GM23338 (cell line): ENCODE measurements at regions not wholly inside any gene's neighbourhood (a gene's known extent, or its start where the extent isn't known, plus 50 kb on each side); places are given as distances from the start of the nearest gene placed in this dataset.

ENCODE experiments used
- ATAC-seq: fragments of 200-7000 bp; cut with Tn5 transposase; 3 replicates; pipeline ENCODE4 v1.9.1; 2020
- DNase-seq: peaks from one replicate; pipeline ENCODE4 v3.0.0-alpha.2; 2015; ENCODE audit warnings: low spot score
- H2AFZ ChIP-seq: fragments of 200-600 bp; sonication (generic); 2 replicates; pipeline ENCODE4 v1.8.0; 2016; ENCODE audit warnings: antibody characterized with exemption, mild to moderate bottlenecking, moderate library complexity
- H3F3A ChIP-seq: fragments of 200-600 bp; sonication (generic); replicated peaks from 2 replicates; pipeline ENCODE4 v1.8.0; 2017; ENCODE audit warnings: antibody characterized with exemption, mixed run types, low read depth
- H3K27ac ChIP-seq: fragments of 200-600 bp; sonication (generic); 2 replicates; pipeline ENCODE4 v1.6.1; 2016; ENCODE audit warnings: low read depth
- H3K27me3 ChIP-seq: fragments of 200-600 bp; sonication (generic); 2 replicates; pipeline ENCODE4 v1.8.0; 2016; ENCODE audit warnings: mild to moderate bottlenecking, mixed run types, moderate library complexity; ENCODE audit not compliant: insufficient read depth
- H3K36me3 ChIP-seq: fragments of 200-600 bp; sonication (generic); 2 replicates; pipeline ENCODE4 v1.8.0; 2016; ENCODE audit warnings: mild to moderate bottlenecking; ENCODE audit not compliant: insufficient read depth
- H3K4me1 ChIP-seq: fragments of 200-600 bp; sonication (generic); 2 replicates; pipeline ENCODE4 v1.8.0; 2016; ENCODE audit warnings: mild to moderate bottlenecking, moderate library complexity; ENCODE audit not compliant: insufficient read depth
- H3K4me2 ChIP-seq: fragments of 200-600 bp; sonication (generic); 2 replicates; pipeline ENCODE4 v1.7.1; 2017; ENCODE audit warnings: mixed run types
- H3K4me3 ChIP-seq: fragments of 200-600 bp; sonication (generic); 2 replicates; pipeline ENCODE4 v1.6.1; 2016; ENCODE audit warnings: mixed run types
- H3K79me2 ChIP-seq: fragments of 200-600 bp; sonication (generic); replicated peaks from 2 replicates; pipeline ENCODE4 v1.8.0; 2017; ENCODE audit warnings: mild to moderate bottlenecking; ENCODE audit not compliant: insufficient read depth
- H3K9me2 ChIP-seq: fragments of 200-600 bp; sonication (generic); 2 replicates; pipeline ENCODE4 v1.8.0; 2017; ENCODE audit not compliant: insufficient read depth
- H4K20me1 ChIP-seq: fragments of 200-600 bp; sonication (generic); replicated peaks from 2 replicates; pipeline ENCODE4 v1.8.0; 2017; ENCODE audit warnings: mild to moderate bottlenecking; ENCODE audit not compliant: insufficient read depth
- H3K27ac Mint-ChIP-seq: 2 replicates; pipeline ENCODE4 v1.8.0; 2020; ENCODE audit warnings: inconsistent platforms, mild to moderate bottlenecking, moderate library complexity, mixed read lengths
- H3K27me3 Mint-ChIP-seq: 3 replicates; pipeline ENCODE4 v1.8.0; 2022; ENCODE audit warnings: low read depth, mild to moderate bottlenecking, moderate library complexity, mixed read lengths, inconsistent platforms; ENCODE audit not compliant: insufficient read depth, poor library complexity
- H3K36me3 Mint-ChIP-seq: 3 replicates; pipeline ENCODE4 v1.8.0; 2021; ENCODE audit warnings: low read depth, mild to moderate bottlenecking, inconsistent platforms, moderate library complexity, mixed read lengths
- H3K4me1 Mint-ChIP-seq: 3 replicates; pipeline ENCODE4 v1.8.0; 2020; ENCODE audit warnings: mild to moderate bottlenecking, inconsistent platforms, mixed read lengths
- H3K4me3 Mint-ChIP-seq: 3 replicates; pipeline ENCODE4 v1.8.0; 2021; ENCODE audit warnings: moderate library complexity, mild to moderate bottlenecking, inconsistent platforms, mixed read lengths
- H3K9me3 Mint-ChIP-seq: 3 replicates; pipeline ENCODE4 v1.8.0; 2020; ENCODE audit warnings: moderate library complexity, mild to moderate bottlenecking, inconsistent platforms, mixed read lengths
- CREB1 ChIP-seq: fragments of 250-450 bp; sonication (Bioruptor Pico); IDR thresholded peaks from 2 replicates; pipeline ENCODE4 v1.5.0; 2020; ENCODE audit warnings: low read depth, mild to moderate bottlenecking, moderate library complexity
- EZH2 ChIP-seq: fragments of 200-600 bp; sonication (generic); IDR thresholded peaks from one replicate; pipeline ENCODE4 v1.8.0; 2017; ENCODE audit warnings: antibody characterized with exemption, mild to moderate bottlenecking, low read depth; ENCODE audit not compliant: unreplicated experiment
- EZH2phosphoT487 ChIP-seq: fragments of 200-600 bp; sonication (generic); IDR thresholded peaks from one replicate; pipeline ENCODE4 v1.8.1; 2018; ENCODE audit warnings: antibody characterized with exemption; ENCODE audit not compliant: unreplicated experiment
- JUNB ChIP-seq: IDR thresholded peaks from one replicate; pipeline ENCODE4 v1.6.1; 2016; ENCODE audit warnings: antibody characterized with exemption; ENCODE audit not compliant: unreplicated experiment
- NANOG ChIP-seq: IDR thresholded peaks from 2 replicates; pipeline ENCODE4 v1.6.1; 2016; ENCODE audit warnings: antibody characterized with exemption, borderline replicate concordance
- POLR2AphosphoS5 ChIP-seq: IDR thresholded peaks from 2 replicates; pipeline ENCODE4 v1.6.1; 2016; ENCODE audit warnings: antibody characterized with exemption, low read depth
- REST ChIP-seq: IDR thresholded peaks from one replicate; pipeline ENCODE4 v1.6.1; 2018; ENCODE audit warnings: antibody characterized with exemption; ENCODE audit not compliant: unreplicated experiment
- STAT1 ChIP-seq: IDR thresholded peaks from one replicate; pipeline ENCODE4 v1.6.1; 2016; ENCODE audit warnings: antibody characterized with exemption; ENCODE audit not compliant: unreplicated experiment
- ZNF114 ChIP-seq: fragments of 250-450 bp; sonication (Bioruptor Pico); IDR thresholded peaks from 2 replicates; pipeline ENCODE4 v1.5.0; 2020; ENCODE audit warnings: mild to moderate bottlenecking, moderate library complexity
- ZNF331 ChIP-seq: fragments of 250-450 bp; sonication (Bioruptor Pico); IDR thresholded peaks from 2 replicates; pipeline ENCODE4 v1.5.0; 2020; ENCODE audit warnings: low read depth, mild to moderate bottlenecking, moderate library complexity
- ZNF462 ChIP-seq: fragments of 250-450 bp; sonication (Bioruptor Pico); IDR thresholded peaks from 2 replicates; pipeline ENCODE4 v1.5.0; 2020; ENCODE audit warnings: mild to moderate bottlenecking, moderate library complexity
- TF ChIP-seq, protein P1 (sequence below): IDR thresholded peaks from 2 replicates; pipeline ENCODE4 v1.6.1; 2016; ENCODE audit warnings: antibody characterized with exemption
- TF ChIP-seq, protein P2 (sequence below), 2 experiments: fragments of 200-600 bp in 1 of 2; sonication (generic) in 1 of 2; conservative IDR thresholded peaks; 2 replicates each; pipeline versions ENCODE4 v1.5.1 to v1.6.1; 2016 to 2017; ENCODE audit warnings: antibody characterized with exemption in 2 of 2, low read depth in 2 of 2, mild to moderate bottlenecking in 2 of 2, moderate library complexity in 1 of 2

DNA sequence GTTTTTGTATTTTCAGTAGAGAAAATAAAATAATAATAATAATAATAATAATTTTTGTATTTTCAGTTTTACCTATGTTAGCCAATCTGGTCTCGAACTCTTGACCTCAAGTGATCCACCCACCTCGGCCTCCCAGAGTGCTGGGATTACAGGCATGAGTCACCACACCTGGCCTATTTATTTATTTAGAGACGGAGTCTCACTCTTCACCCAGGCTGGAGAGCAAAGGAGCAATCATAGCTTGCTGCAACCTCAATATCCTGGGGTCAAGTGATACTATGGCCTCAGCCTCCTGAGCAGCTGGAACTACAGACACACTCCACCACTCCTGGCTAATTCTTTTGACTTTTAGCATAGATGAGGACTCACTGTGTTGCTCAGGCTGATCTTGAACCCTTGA is 167.5 kb downstream of the TLE1 start:
- H2AFZ ChIP-seq = no peak overlapping the region
- H3K27me3 ChIP-seq = no peaks in the 10 kb centered on the region
- H3K9me2 ChIP-seq = no peaks in the 10 kb centered on the region
- H4K20me1 ChIP-seq = no peaks in the 10 kb centered on the region
- no peaks in the 10 kb centered on the region for H3F3A ChIP-seq
- H3K27ac ChIP-seq = no peak overlapping the region
- DNase-seq (no peak), ATAC-seq (no peak)
- Mint-ChIP-seq H3K36me3 (no peaks in the 10 kb centered on the region), H3K9me3 (no peaks in the 10 kb centered on the region), H3K27me3 (no peaks in the 10 kb centered on the region), H3K4me1 (peaks cover 5% of the 10 kb centered on the region; the same call in 2 of the 3 replicates), H3K4me3 (no peak overlapping the region), H3K27ac (no peak overlapping the region)
- no peak overlapping the region for H3K4me3 ChIP-seq
- no peaks in the 10 kb centered on the region for H3K36me3 ChIP-seq
- H3K79me2 ChIP-seq = no peaks in the 10 kb centered on the region
- H3K4me2 ChIP-seq = no peak overlapping the region
- H3K4me1 ChIP-seq = no peaks in the 10 kb centered on the region
- TF ChIP-seq POLR2AphosphoS5 (no peak), REST (no peak), EZH2phosphoT487 (no peak), ZNF114 (CRISPR knock-in tag) (no peak), STAT1 (no peak), ZNF331 (no peak), JUNB (no peak), ZNF462 (CRISPR knock-in tag) (no peak), EZH2 (no peak), NANOG (no peak), CREB1 (CRISPR knock-in tag) (no peak)
- TF ChIP-seq, protein P1, sequence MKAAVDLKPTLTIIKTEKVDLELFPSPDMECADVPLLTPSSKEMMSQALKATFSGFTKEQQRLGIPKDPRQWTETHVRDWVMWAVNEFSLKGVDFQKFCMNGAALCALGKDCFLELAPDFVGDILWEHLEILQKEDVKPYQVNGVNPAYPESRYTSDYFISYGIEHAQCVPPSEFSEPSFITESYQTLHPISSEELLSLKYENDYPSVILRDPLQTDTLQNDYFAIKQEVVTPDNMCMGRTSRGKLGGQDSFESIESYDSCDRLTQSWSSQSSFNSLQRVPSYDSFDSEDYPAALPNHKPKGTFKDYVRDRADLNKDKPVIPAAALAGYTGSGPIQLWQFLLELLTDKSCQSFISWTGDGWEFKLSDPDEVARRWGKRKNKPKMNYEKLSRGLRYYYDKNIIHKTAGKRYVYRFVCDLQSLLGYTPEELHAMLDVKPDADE = no peak
- TF ChIP-seq, protein P2, sequence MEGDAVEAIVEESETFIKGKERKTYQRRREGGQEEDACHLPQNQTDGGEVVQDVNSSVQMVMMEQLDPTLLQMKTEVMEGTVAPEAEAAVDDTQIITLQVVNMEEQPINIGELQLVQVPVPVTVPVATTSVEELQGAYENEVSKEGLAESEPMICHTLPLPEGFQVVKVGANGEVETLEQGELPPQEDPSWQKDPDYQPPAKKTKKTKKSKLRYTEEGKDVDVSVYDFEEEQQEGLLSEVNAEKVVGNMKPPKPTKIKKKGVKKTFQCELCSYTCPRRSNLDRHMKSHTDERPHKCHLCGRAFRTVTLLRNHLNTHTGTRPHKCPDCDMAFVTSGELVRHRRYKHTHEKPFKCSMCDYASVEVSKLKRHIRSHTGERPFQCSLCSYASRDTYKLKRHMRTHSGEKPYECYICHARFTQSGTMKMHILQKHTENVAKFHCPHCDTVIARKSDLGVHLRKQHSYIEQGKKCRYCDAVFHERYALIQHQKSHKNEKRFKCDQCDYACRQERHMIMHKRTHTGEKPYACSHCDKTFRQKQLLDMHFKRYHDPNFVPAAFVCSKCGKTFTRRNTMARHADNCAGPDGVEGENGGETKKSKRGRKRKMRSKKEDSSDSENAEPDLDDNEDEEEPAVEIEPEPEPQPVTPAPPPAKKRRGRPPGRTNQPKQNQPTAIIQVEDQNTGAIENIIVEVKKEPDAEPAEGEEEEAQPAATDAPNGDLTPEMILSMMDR (conservative IDR thresholded peaks at IDR 0.05; ENCODE audit: low read depth in 2 of 2) = no peak
